AG09319 (cell line): ENCODE measurements at regions not wholly inside any gene's neighbourhood (a gene's known extent, or its start where the extent isn't known, plus 50 kb on each side); places are given as distances from the start of the nearest gene placed in this dataset.

Experiments
- DNase-seq: peaks from one replicate; pipeline ENCODE4 v3.0.0-alpha.2; 2010; ENCODE audit warnings: low read depth; ENCODE audit errors: extremely low read depth
- TF ChIP-seq, protein P1 (sequence below): IDR thresholded peaks from 2 replicates; pipeline ENCODE4 v1.5.1; 2011; ENCODE audit warnings: low read depth, mild to moderate bottlenecking, inconsistent platforms, low read length, moderate library complexity

GRCh38 chr5:147080391-147080790, 154.4 kb upstream of the STK32A start:
- no peak for DNase-seq
- TF ChIP-seq, protein P1, sequence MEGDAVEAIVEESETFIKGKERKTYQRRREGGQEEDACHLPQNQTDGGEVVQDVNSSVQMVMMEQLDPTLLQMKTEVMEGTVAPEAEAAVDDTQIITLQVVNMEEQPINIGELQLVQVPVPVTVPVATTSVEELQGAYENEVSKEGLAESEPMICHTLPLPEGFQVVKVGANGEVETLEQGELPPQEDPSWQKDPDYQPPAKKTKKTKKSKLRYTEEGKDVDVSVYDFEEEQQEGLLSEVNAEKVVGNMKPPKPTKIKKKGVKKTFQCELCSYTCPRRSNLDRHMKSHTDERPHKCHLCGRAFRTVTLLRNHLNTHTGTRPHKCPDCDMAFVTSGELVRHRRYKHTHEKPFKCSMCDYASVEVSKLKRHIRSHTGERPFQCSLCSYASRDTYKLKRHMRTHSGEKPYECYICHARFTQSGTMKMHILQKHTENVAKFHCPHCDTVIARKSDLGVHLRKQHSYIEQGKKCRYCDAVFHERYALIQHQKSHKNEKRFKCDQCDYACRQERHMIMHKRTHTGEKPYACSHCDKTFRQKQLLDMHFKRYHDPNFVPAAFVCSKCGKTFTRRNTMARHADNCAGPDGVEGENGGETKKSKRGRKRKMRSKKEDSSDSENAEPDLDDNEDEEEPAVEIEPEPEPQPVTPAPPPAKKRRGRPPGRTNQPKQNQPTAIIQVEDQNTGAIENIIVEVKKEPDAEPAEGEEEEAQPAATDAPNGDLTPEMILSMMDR, result no peak

- DNase-seq, result no peak
- TF ChIP-seq, protein P1, result no peak
These were observed 153.5 kb upstream of the STK32A start for GRCh38 chr5:147081311-147081764.

DNA sequence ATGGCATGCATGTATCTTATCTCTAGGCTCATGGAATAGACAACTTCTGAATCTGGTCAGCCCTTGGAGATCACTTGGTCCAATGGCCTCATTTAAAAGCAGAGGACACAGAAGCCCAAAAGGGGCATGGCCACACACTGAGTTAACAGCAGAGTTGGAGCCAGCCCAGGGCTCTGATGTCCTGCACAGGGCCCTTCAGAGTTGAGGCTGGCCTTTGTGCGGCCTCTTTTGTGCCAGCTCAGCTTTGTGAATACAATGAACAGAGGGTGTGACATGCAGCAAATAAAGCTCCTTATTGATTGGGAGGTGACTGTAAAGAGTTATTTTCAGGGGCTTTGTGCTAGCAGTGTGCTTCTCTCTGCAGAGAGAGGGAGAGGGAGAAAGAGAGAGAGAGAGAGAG, 150.1 kb upstream of the STK32A start:
- no peak for DNase-seq
- TF ChIP-seq, protein P1, result no peak

GRCh38 chr5:147085409-147085808, 149.4 kb upstream of the STK32A start:
- TF ChIP-seq, protein P1, result no peak
- no peak for DNase-seq

DNA sequence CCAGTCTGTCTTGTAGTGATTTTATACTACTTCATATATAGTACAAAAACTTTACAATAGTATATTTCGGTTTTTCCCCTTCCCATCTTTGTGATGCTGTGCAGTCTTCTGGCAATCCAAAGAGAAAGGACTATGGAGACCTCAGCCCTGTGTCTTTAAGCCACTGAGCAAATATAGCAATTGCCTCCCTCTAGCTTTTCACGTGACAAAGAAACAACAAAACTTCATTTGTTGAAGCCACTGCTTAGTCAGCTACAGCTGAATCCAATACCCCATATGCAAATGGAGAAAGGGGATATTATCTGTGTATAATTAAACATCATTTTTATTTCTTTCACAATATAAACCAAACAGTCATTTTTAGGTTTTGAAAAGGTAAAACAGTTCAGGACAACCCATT, 142.8 kb upstream of the STK32A start:
- TF ChIP-seq, protein P1, result no peak
- DNase-seq, result no peak

DNA sequence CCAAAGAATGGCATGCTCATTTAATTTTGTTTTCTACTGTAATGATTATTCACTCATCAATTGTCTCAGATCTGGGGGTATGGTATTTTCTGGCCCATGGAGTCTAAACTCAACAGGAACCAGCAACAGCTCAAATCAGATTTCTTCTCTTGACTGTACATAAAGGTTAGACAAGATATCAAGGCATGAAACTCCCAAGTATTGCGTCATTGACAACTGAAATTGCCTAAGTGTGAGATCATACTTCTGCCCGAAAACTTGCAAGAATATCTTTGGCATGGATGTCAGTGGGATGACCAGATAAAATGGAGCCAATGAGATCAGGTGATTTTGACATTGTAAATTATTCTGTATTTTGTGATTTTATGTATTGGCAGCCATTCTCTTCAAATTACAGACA, 141.7 kb upstream of the STK32A start:
- no peak for DNase-seq
- TF ChIP-seq, protein P1, result no peak

GRCh38 chr5:147095740-147096139, 139.1 kb upstream of the STK32A start:
- TF ChIP-seq, protein P1, result no peak
- DNase-seq, result no peak
